Peyer's patch (tissue), 4 donors: ENCODE measurements at regions not wholly inside any gene's neighbourhood (a gene's known extent, or its start where the extent isn't known, plus 50 kb on each side); places are given as distances from the start of the nearest gene placed in this dataset.

Experiments used
- CTCF ChIP-seq, 6 experiments: fragments of 450-650 bp in 4 of 6; fragments of 200-600 bp in 2 of 6; sonication (generic) in 1 of 6; IDR thresholded peaks; one replicate each; pipeline ENCODE4 v1.5.1; 2017 to 2019; ENCODE audit warnings: antibody characterized with exemption in 6 of 6, mild to moderate bottlenecking in 3 of 6, moderate library complexity in 1 of 6
- POLR2A ChIP-seq, 2 donors: fragments of 450-650 bp; IDR thresholded peaks; one replicate each; pipeline ENCODE4 v1.5.1; 2017; ENCODE audit warnings: antibody characterized with exemption in 2 of 2, mild to moderate bottlenecking in 2 of 2, moderate library complexity in 2 of 2

- TF ChIP-seq POLR2A (IDR thresholded peaks at IDR 0.05), result no peak
- TF ChIP-seq CTCF (IDR thresholded peaks at IDR 0.05), result no peak
These were observed 692.7 kb downstream of the UQCRFS1 start for GRCh38 chr19:28519952-28520861.
